GM12892 (cell line): ENCODE measurements at regions not wholly inside any gene's neighbourhood (a gene's known extent, or its start where the extent isn't known, plus 50 kb on each side); places are given as distances from the start of the nearest gene placed in this dataset.

Experiments
- POLR2A ChIP-seq: IDR thresholded peaks from 2 replicates; pipeline ENCODE4 v1.6.1; 2011; ENCODE audit warnings: low read depth, low read length, control low read depth
- POLR2AphosphoS5 ChIP-seq: IDR thresholded peaks from 2 replicates; pipeline ENCODE4 v1.6.1; 2011; ENCODE audit warnings: low read depth, low read length, control low read depth
- TAF1 ChIP-seq: IDR thresholded peaks from 2 replicates; pipeline ENCODE4 v1.6.1; 2011; ENCODE audit warnings: low read depth, mild to moderate bottlenecking, control low read depth, low read length, borderline replicate concordance

DNA sequence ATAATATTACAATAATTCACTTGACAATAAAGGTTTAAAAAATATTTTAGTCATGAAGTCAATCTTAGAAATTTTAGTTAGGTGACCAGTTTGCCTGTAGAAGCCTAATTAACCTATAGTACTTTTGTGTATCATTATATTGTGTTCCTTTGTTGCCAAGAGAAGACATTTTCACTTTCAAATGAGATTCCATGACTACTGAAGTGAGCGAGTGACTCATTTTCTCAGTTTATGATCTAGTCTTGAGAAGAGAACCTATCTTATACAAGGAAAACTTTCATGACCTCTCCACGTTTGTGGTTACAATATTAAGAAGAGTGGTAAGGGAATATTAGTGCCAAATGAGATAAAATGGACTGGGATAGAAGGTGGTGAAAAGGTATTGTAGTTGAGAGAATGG lies 423.9 kb upstream of the CHORDC1 start:
- TF ChIP-seq POLR2A = no peak
- no peak for TF ChIP-seq POLR2AphosphoS5
- TF ChIP-seq TAF1 = no peak
